DND-41 (cell line): ENCODE measurements at regions not wholly inside any gene's neighbourhood (a gene's known extent, or its start where the extent isn't known, plus 50 kb on each side); places are given as distances from the start of the nearest gene placed in this dataset.

ENCODE experiments used
- CTCF ChIP-seq: IDR thresholded peaks from 2 replicates; pipeline ENCODE4 v1.5.1; 2012; ENCODE audit warnings: borderline replicate concordance, low read length, moderate library complexity, mild to moderate bottlenecking; ENCODE audit not compliant: poor library complexity, severe bottlenecking; ENCODE audit errors: extremely low read depth
- EZH2 ChIP-seq: IDR thresholded peaks from 3 replicates; pipeline ENCODE4 v1.6.1; 2012; ENCODE audit warnings: borderline replicate concordance, low read depth, mild to moderate bottlenecking, moderate library complexity, low read length, inconsistent platforms; ENCODE audit not compliant: severe bottlenecking

- TF ChIP-seq CTCF, result no peak
- no peak for TF ChIP-seq EZH2
Observed at GRCh38 chr10:36773652-36774051, 351.7 kb upstream of the ANKRD30A start.
